ENCODE measurements at regions not wholly inside any gene's neighbourhood (a gene's known extent, or its start where the extent isn't known, plus 50 kb on each side); places are given as distances from the start of the nearest gene placed in this dataset.

GRCh38 chr4:115343171-115343570, 229.8 kb upstream of the NDST4 start:
- TF ChIP-seq CTCF (IDR thresholded peaks at IDR 0.05) (no peak), POLR2A (IDR thresholded peaks at IDR 0.05) (no peak)

Measured in heart left ventricle (tissue), 13 donors.